ENCODE measurements at regions not wholly inside any gene's neighbourhood (a gene's known extent, or its start where the extent isn't known, plus 50 kb on each side); places are given as distances from the start of the nearest gene placed in this dataset.
"Not testable (repeated sequence)": the region's sequence is repeated elsewhere in the genome, so short reads cannot be mapped to it uniquely, and the experiment has no call there.

GRCh38 chr14:62432955-62433354 lies 612.3 kb downstream of the KCNH5 start:
- no peak for DNase-seq

- no peak for DNase-seq
These were observed 609.0 kb downstream of the KCNH5 start for GRCh38 chr14:62436261-62436660.

- no peak for DNase-seq
These were observed 606.0 kb downstream of the KCNH5 start for GRCh38 chr14:62439210-62439609.

GRCh38 chr14:62443796-62444195 lies 601.5 kb downstream of the KCNH5 start:
- DNase-seq = no peak

GRCh38 chr14:62445570-62445969 lies 599.7 kb downstream of the KCNH5 start:
- no peak for DNase-seq

- no peak for DNase-seq
These were observed 594.0 kb downstream of the KCNH5 start for GRCh38 chr14:62451221-62451620.

GRCh38 chr14:62453226-62453625 lies 592.0 kb downstream of the KCNH5 start:
- no peak for DNase-seq

GRCh38 chr14:62455446-62455845 lies 589.8 kb downstream of the KCNH5 start:
- DNase-seq = no peak

GRCh38 chr14:62462988-62463387 lies 582.3 kb downstream of the KCNH5 start:
- DNase-seq = no peak

GRCh38 chr14:62468946-62469345 lies 576.3 kb downstream of the KCNH5 start:
- no peak for DNase-seq

GRCh38 chr14:62470935-62471334 lies 574.3 kb downstream of the KCNH5 start:
- DNase-seq = no peak

GRCh38 chr14:62491146-62491545 lies 554.1 kb downstream of the KCNH5 start:
- DNase-seq = no peak

GRCh38 chr14:62497708-62498107 lies 547.5 kb downstream of the KCNH5 start:
- no peak for DNase-seq

- no peak for DNase-seq
These were observed 544.1 kb downstream of the KCNH5 start for GRCh38 chr14:62501021-62501750.

GRCh38 chr14:62505045-62505444 lies 540.2 kb downstream of the KCNH5 start:
- no peak for DNase-seq

GRCh38 chr14:62521309-62521708 lies 523.9 kb downstream of the KCNH5 start:
- DNase-seq = not testable (repeated sequence)

GRCh38 chr14:62528296-62528695 lies 517.0 kb downstream of the KCNH5 start:
- DNase-seq = no peak

GRCh38 chr14:62532181-62532580 lies 513.1 kb downstream of the KCNH5 start:
- DNase-seq = no peak

GRCh38 chr14:62546862-62547474 lies 498.3 kb downstream of the KCNH5 start:
- DNase-seq = no peak

- DNase-seq = no peak
These were observed 487.8 kb downstream of the KCNH5 start for GRCh38 chr14:62557416-62557815.

GRCh38 chr14:62558451-62558850 lies 486.8 kb downstream of the KCNH5 start:
- DNase-seq = no peak

GRCh38 chr14:62585247-62585646 lies 460.0 kb downstream of the KCNH5 start:
- DNase-seq = no peak

- no peak for DNase-seq
These were observed 452.4 kb downstream of the KCNH5 start for GRCh38 chr14:62592877-62593276.

GRCh38 chr14:62597143-62597542 lies 448.1 kb downstream of the KCNH5 start:
- DNase-seq = no peak
